Prostate gland (tissue), 2 donors: ENCODE measurements at regions not wholly inside any gene's neighbourhood (a gene's known extent, or its start where the extent isn't known, plus 50 kb on each side); places are given as distances from the start of the nearest gene placed in this dataset.

Experiments used
- POLR2A ChIP-seq: fragments of 450-650 bp; IDR thresholded peaks from one replicate; pipeline ENCODE4 v1.6.1; 2016; ENCODE audit warnings: antibody characterized with exemption, mild to moderate bottlenecking
- TF ChIP-seq, protein P1 (sequence below), 4 experiments: fragments of 200-600 bp in 2 of 4; fragments of 450-650 bp in 2 of 4; sonication (generic) in 2 of 4; IDR thresholded peaks; 1 replicate in 3 of 4; 2 replicates in 1 of 4; pipeline ENCODE4 v1.5.1; 2016 to 2019; ENCODE audit warnings: antibody characterized with exemption in 4 of 4, mild to moderate bottlenecking in 2 of 4, moderate library complexity in 2 of 4

GRCh38 chr1:30360281-30360680 lies 363.1 kb downstream of the MATN1 start:
- TF ChIP-seq, protein P1, sequence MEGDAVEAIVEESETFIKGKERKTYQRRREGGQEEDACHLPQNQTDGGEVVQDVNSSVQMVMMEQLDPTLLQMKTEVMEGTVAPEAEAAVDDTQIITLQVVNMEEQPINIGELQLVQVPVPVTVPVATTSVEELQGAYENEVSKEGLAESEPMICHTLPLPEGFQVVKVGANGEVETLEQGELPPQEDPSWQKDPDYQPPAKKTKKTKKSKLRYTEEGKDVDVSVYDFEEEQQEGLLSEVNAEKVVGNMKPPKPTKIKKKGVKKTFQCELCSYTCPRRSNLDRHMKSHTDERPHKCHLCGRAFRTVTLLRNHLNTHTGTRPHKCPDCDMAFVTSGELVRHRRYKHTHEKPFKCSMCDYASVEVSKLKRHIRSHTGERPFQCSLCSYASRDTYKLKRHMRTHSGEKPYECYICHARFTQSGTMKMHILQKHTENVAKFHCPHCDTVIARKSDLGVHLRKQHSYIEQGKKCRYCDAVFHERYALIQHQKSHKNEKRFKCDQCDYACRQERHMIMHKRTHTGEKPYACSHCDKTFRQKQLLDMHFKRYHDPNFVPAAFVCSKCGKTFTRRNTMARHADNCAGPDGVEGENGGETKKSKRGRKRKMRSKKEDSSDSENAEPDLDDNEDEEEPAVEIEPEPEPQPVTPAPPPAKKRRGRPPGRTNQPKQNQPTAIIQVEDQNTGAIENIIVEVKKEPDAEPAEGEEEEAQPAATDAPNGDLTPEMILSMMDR (IDR thresholded peaks at IDR 0.05) = no peak
- TF ChIP-seq POLR2A = no peak
